SK-N-SH treated with all-trans-retinoic acid at 6 μM for 48 hours (cell line): ENCODE measurements at regions not wholly inside any gene's neighbourhood (a gene's known extent, or its start where the extent isn't known, plus 50 kb on each side); places are given as distances from the start of the nearest gene placed in this dataset.

Experiments used
- BACH2 ChIP-seq: fragments of 250-450 bp; sonication (Bioruptor Pico); IDR thresholded peaks from 2 replicates; pipeline ENCODE4 v1.9.0; 2021; ENCODE audit warnings: mild to moderate bottlenecking, borderline replicate concordance
- CSDC2 ChIP-seq: fragments of 250-450 bp; sonication (Bioruptor Pico); IDR thresholded peaks from 2 replicates; pipeline ENCODE4 v1.5.0; 2020; ENCODE audit warnings: mild to moderate bottlenecking, moderate library complexity
- ZFP3 ChIP-seq: fragments of 250-450 bp; sonication (Bioruptor Pico); IDR thresholded peaks from 2 replicates; pipeline ENCODE4 v1.5.0; 2020; ENCODE audit warnings: mild to moderate bottlenecking, moderate library complexity

- TF ChIP-seq CSDC2 (CRISPR knock-in tag) (no peak), BACH2 (CRISPR knock-in tag) (no peak), ZFP3 (CRISPR knock-in tag) (no peak)
Measured at GRCh38 chr5:2629045-2629444, 122.4 kb downstream of the IRX2 start.
